NT2/D1 (cell line): ENCODE measurements at regions not wholly inside any gene's neighbourhood (a gene's known extent, or its start where the extent isn't known, plus 50 kb on each side); places are given as distances from the start of the nearest gene placed in this dataset.

Source experiments
- DNase-seq: peaks from one replicate; pipeline ENCODE4 v3.0.0-alpha.2; 2011; ENCODE audit warnings: low read depth, low spot score
- H3K27me3 ChIP-seq: 2 replicates; pipeline ENCODE4 v1.6.0; 2011; ENCODE audit warnings: mild to moderate bottlenecking; ENCODE audit not compliant: insufficient read length, insufficient read depth
- H3K36me3 ChIP-seq: 2 replicates; pipeline ENCODE4 v1.6.1; 2011; ENCODE audit warnings: mild to moderate bottlenecking, low read length, mixed read lengths; ENCODE audit not compliant: insufficient read depth, insufficient read length
- H3K4me1 ChIP-seq: 2 replicates; pipeline ENCODE4 v1.5.1; 2011; ENCODE audit not compliant: insufficient read depth, insufficient read length
- H3K4me3 ChIP-seq: 2 replicates; pipeline ENCODE4 v1.5.1; 2011; ENCODE audit warnings: low read depth; ENCODE audit not compliant: insufficient read length
- H3K9ac ChIP-seq: 2 replicates; pipeline ENCODE4 v1.6.0; 2011; ENCODE audit warnings: low read depth; ENCODE audit not compliant: insufficient read length
- H3K9me3 ChIP-seq: 2 replicates; pipeline ENCODE4 v1.5.1; 2011; ENCODE audit warnings: mild to moderate bottlenecking, low read length; ENCODE audit not compliant: insufficient read depth
- SUZ12 ChIP-seq: IDR thresholded peaks from 2 replicates; pipeline ENCODE4 v1.6.1; 2011; ENCODE audit not compliant: insufficient read length, insufficient read depth; ENCODE audit errors: extremely low read depth
- YY1 ChIP-seq: IDR thresholded peaks from 2 replicates; pipeline ENCODE4 v1.6.1; 2011; ENCODE audit not compliant: insufficient read length, insufficient read depth
- ZNF274 ChIP-seq: IDR thresholded peaks from 2 replicates; pipeline ENCODE4 v1.6.1; 2011; ENCODE audit warnings: mild to moderate bottlenecking, low read depth, low read length

GRCh38 chr4:101693842-101694398, 96.6 kb upstream of the BANK1 start:
- no peak for TF ChIP-seq SUZ12
- no peak for TF ChIP-seq YY1
- TF ChIP-seq ZNF274 = no peak

GRCh38 chr4:101689220-101689619, 101.3 kb upstream of the BANK1 start:
- Histone ChIP-seq H3K9ac (no peak overlapping the region), H3K36me3 (no peaks in the 10 kb centered on the region), H3K4me3 (no peak overlapping the region), H3K27me3 (no peaks in the 10 kb centered on the region), H3K4me1 (no peaks in the 10 kb centered on the region), H3K9me3 (no peaks in the 10 kb centered on the region)
- TF ChIP-seq SUZ12 (no peak), YY1 (no peak), ZNF274 (no peak)
- DNase-seq = no peak

More at GRCh38 chr4:101693842-101694398, 96.6 kb upstream of the BANK1 start:
- Histone ChIP-seq H3K9ac (no peak overlapping the region), H3K4me3 (no peak overlapping the region), H3K4me1 (no peaks in the 10 kb centered on the region), H3K27me3 (no peaks in the 10 kb centered on the region), H3K36me3 (no peaks in the 10 kb centered on the region), H3K9me3 (no peaks in the 10 kb centered on the region)
- DNase-seq = no peak

- DNase-seq = no peak
- H3K9ac ChIP-seq = no peak overlapping the region
- no peaks in the 10 kb centered on the region for H3K9me3 ChIP-seq
- H3K4me1 ChIP-seq = no peaks in the 10 kb centered on the region
- TF ChIP-seq YY1 (no peak), SUZ12 (no peak), ZNF274 (no peak)
- H3K36me3 ChIP-seq = no peaks in the 10 kb centered on the region
- no peaks in the 10 kb centered on the region for H3K27me3 ChIP-seq
- no peak overlapping the region for H3K4me3 ChIP-seq
Measured at GRCh38 chr4:101685126-101685525, 105.4 kb upstream of the BANK1 start.

GRCh38 chr4:101682946-101683345, 107.6 kb upstream of the BANK1 start:
- H3K9me3 ChIP-seq = no peaks in the 10 kb centered on the region
- no peak overlapping the region for H3K9ac ChIP-seq
- H3K4me1 ChIP-seq = no peaks in the 10 kb centered on the region
- H3K4me3 ChIP-seq = no peak overlapping the region
- no peaks in the 10 kb centered on the region for H3K27me3 ChIP-seq
- no peak for DNase-seq
- H3K36me3 ChIP-seq = no peaks in the 10 kb centered on the region
- no peak for TF ChIP-seq YY1
- no peak for TF ChIP-seq SUZ12
- TF ChIP-seq ZNF274 = no peak

- no peaks in the 10 kb centered on the region for H3K27me3 ChIP-seq
- H3K4me1 ChIP-seq = no peaks in the 10 kb centered on the region
- TF ChIP-seq SUZ12 (no peak), YY1 (no peak), ZNF274 (no peak)
- H3K36me3 ChIP-seq = no peaks in the 10 kb centered on the region
- no peak for DNase-seq
- H3K4me3 ChIP-seq = no peak overlapping the region
- no peaks in the 10 kb centered on the region for H3K9me3 ChIP-seq
- H3K9ac ChIP-seq = no peak overlapping the region
Measured at GRCh38 chr4:101678180-101678579, 112.3 kb upstream of the BANK1 start.

GRCh38 chr4:101670897-101671296, 119.6 kb upstream of the BANK1 start:
- Histone ChIP-seq H3K9ac (no peak overlapping the region), H3K27me3 (no peaks in the 10 kb centered on the region), H3K36me3 (no peaks in the 10 kb centered on the region), H3K9me3 (no peaks in the 10 kb centered on the region), H3K4me1 (no peaks in the 10 kb centered on the region), H3K4me3 (no peak overlapping the region)
- DNase-seq = no peak
- TF ChIP-seq ZNF274 (no peak), SUZ12 (no peak), YY1 (no peak)

- H3K9me3 ChIP-seq = no peaks in the 10 kb centered on the region
- DNase-seq = no peak
- H3K27me3 ChIP-seq = no peaks in the 10 kb centered on the region
- H3K9ac ChIP-seq = no peak overlapping the region
- TF ChIP-seq ZNF274 = no peak
- no peak for TF ChIP-seq SUZ12
- no peak for TF ChIP-seq YY1
- H3K4me3 ChIP-seq = no peak overlapping the region
- no peaks in the 10 kb centered on the region for H3K36me3 ChIP-seq
- no peaks in the 10 kb centered on the region for H3K4me1 ChIP-seq
Measured at GRCh38 chr4:101670370-101670769, 120.2 kb upstream of the BANK1 start.

GRCh38 chr4:101669832-101670188, 120.7 kb upstream of the BANK1 start:
- no peak overlapping the region for H3K9ac ChIP-seq
- H3K9me3 ChIP-seq = no peaks in the 10 kb centered on the region
- no peak for DNase-seq
- H3K4me3 ChIP-seq = no peak overlapping the region
- H3K36me3 ChIP-seq = no peaks in the 10 kb centered on the region
- H3K27me3 ChIP-seq = no peaks in the 10 kb centered on the region
- TF ChIP-seq SUZ12 (no peak), ZNF274 (no peak), YY1 (no peak)
- no peaks in the 10 kb centered on the region for H3K4me1 ChIP-seq
